DOHH2 (cell line): ENCODE measurements at regions not wholly inside any gene's neighbourhood (a gene's known extent, or its start where the extent isn't known, plus 50 kb on each side); places are given as distances from the start of the nearest gene placed in this dataset.

Experiments
- CTCF ChIP-seq: fragments of 200-600 bp; sonication (generic); IDR thresholded peaks from one replicate; pipeline ENCODE4 v1.5.1; 2014; ENCODE audit warnings: antibody characterized with exemption, mild to moderate bottlenecking, low read depth, low read length; ENCODE audit not compliant: poor library complexity, severe bottlenecking
- EZH2phosphoT487 ChIP-seq: fragments of 200-600 bp; sonication (generic); IDR thresholded peaks from 2 replicates; pipeline ENCODE4 v1.6.1; 2017; ENCODE audit warnings: borderline replicate concordance, mild to moderate bottlenecking, antibody characterized with exemption, low read length, moderate library complexity, mixed read lengths

GRCh38 chr4:108334031-108334430, 165.3 kb upstream of the LEF1 start:
- TF ChIP-seq CTCF (no peak), EZH2phosphoT487 (no peak)
